K562 (cell line): ENCODE measurements at regions not wholly inside any gene's neighbourhood (a gene's known extent, or its start where the extent isn't known, plus 50 kb on each side); places are given as distances from the start of the nearest gene placed in this dataset.

Experiments
- BRF1 ChIP-seq: IDR thresholded peaks from 3 replicates; pipeline ENCODE4 v1.6.1; 2011; ENCODE audit warnings: borderline replicate concordance, mild to moderate bottlenecking; ENCODE audit not compliant: insufficient read length; ENCODE audit errors: extremely low read depth
- TAF1 ChIP-seq: IDR thresholded peaks from 2 replicates; pipeline ENCODE4 v1.6.1; 2011; ENCODE audit warnings: mild to moderate bottlenecking, low read length, moderate library complexity; ENCODE audit not compliant: insufficient read depth, control insufficient read depth, severe bottlenecking; ENCODE audit errors: extremely low read depth
- YY1 ChIP-seq, 3 experiments: IDR thresholded peaks; 2 replicates each; pipeline ENCODE4 v1.6.1; 2011; ENCODE audit warnings: low read length in 2 of 3, mild to moderate bottlenecking in 2 of 3, moderate library complexity in 2 of 3, borderline replicate concordance in 1 of 3, control low read depth in 1 of 3, low read depth in 1 of 3; ENCODE audit not compliant: insufficient read depth in 3 of 3, insufficient replicate concordance in 2 of 3, control insufficient read depth in 1 of 3, insufficient read length in 1 of 3; ENCODE audit errors: extremely low read depth in 1 of 3
- TF ChIP-seq, protein P1 (sequence below): fragments of 250-450 bp; sonication (Bioruptor Pico); IDR thresholded peaks from 2 replicates; pipeline ENCODE4 v1.8.0; 2021; ENCODE audit warnings: mild to moderate bottlenecking, moderate library complexity

DNA sequence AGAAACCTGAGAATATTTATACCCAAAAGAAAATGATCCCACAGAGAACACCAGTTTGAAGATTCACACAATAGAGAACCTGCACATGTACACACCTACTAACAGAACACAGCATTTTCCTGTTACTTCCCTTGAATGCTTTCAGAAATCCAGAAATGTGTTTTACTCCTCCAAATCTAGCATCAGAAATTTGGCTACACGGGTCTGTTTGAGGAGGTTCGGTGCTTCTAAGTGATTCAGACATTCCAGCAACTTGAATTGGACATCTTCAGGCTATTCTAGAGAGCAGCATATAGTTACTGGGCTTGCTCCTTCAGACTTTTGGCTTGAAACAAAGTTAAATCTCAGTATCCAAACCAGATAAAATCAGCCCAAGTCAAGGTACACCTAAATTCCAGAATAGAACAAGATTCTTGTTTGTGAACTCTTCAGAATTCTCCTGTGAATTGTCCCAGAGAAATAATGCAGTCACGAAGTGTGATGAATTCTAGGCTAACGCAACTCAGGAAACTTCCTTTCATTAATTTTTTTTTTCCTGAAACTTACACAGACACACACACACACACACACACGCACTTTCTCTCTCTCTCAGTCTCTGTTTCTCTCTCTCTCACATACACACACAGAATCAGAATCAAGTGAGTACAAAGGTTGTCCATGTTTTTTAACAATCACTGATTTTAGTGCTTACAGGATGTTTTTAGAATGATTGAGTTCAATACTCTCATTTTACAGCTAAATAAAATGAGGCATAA is 278.4 kb upstream of the SNX7 start:
- TF ChIP-seq, protein P1, sequence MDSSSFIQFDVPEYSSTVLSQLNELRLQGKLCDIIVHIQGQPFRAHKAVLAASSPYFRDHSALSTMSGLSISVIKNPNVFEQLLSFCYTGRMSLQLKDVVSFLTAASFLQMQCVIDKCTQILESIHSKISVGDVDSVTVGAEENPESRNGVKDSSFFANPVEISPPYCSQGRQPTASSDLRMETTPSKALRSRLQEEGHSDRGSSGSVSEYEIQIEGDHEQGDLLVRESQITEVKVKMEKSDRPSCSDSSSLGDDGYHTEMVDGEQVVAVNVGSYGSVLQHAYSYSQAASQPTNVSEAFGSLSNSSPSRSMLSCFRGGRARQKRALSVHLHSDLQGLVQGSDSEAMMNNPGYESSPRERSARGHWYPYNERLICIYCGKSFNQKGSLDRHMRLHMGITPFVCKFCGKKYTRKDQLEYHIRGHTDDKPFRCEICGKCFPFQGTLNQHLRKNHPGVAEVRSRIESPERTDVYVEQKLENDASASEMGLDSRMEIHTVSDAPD (CRISPR knock-in tag): no peak
- TF ChIP-seq YY1 (IDR thresholded peaks at IDR 0.05; ENCODE audit: borderline replicate concordance in 1 of 3, control insufficient read depth in 1 of 3, extremely low read depth in 1 of 3, insufficient read depth in 3 of 3, insufficient read length in 1 of 3, insufficient replicate concordance in 2 of 3, low read depth in 1 of 3, low read length in 2 of 3) (no peak), BRF1 (no peak), TAF1 (no peak)
